GOT3 (cell line): ENCODE measurements at regions not wholly inside any gene's neighbourhood (a gene's known extent, or its start where the extent isn't known, plus 50 kb on each side); places are given as distances from the start of the nearest gene placed in this dataset.
"Not testable (repeated sequence)": the region's sequence is repeated elsewhere in the genome, so short reads cannot be mapped to it uniquely, and the experiment has no call there.

Source experiments
- DNase-seq: peaks from one replicate; lab custom pipeline; 2025; ENCODE audit warnings: mixed read lengths; lab: John Stamatoyannopoulos, UW

- no peak for DNase-seq
These were observed 1794.1 kb upstream of the LRRTM1 start for GRCh38 chr2:82098617-82099016.

- no peak for DNase-seq
These were observed 1785.0 kb upstream of the LRRTM1 start for GRCh38 chr2:82089518-82089917.

- DNase-seq: no peak
These were observed 1780.3 kb upstream of the LRRTM1 start for GRCh38 chr2:82084679-82085392.

GRCh38 chr2:82075875-82076274 lies 1771.3 kb upstream of the LRRTM1 start:
- DNase-seq: no peak

- no peak for DNase-seq
These were observed 1757.9 kb upstream of the LRRTM1 start for GRCh38 chr2:82062463-82062862.

- no peak for DNase-seq
These were observed 1751.3 kb upstream of the LRRTM1 start for GRCh38 chr2:82055846-82056245.

GRCh38 chr2:82043867-82044266 lies 1739.3 kb upstream of the LRRTM1 start:
- no peak for DNase-seq

- no peak for DNase-seq
These were observed 1723.5 kb upstream of the LRRTM1 start for GRCh38 chr2:82027921-82028615.

GRCh38 chr2:82023710-82024109 lies 1719.2 kb upstream of the LRRTM1 start:
- no peak for DNase-seq

GRCh38 chr2:82013641-82014040 lies 1709.1 kb upstream of the LRRTM1 start:
- DNase-seq: no peak

GRCh38 chr2:82007071-82007664 lies 1702.6 kb upstream of the LRRTM1 start:
- DNase-seq: no peak

- not testable (repeated sequence) for DNase-seq
These were observed 1701.3 kb upstream of the LRRTM1 start for GRCh38 chr2:82005889-82006288.

- no peak for DNase-seq
These were observed 1697.1 kb upstream of the LRRTM1 start for GRCh38 chr2:82001614-82002013.

GRCh38 chr2:82000606-82001005 lies 1696.1 kb upstream of the LRRTM1 start:
- no peak for DNase-seq

- no peak for DNase-seq
These were observed 1691.8 kb upstream of the LRRTM1 start for GRCh38 chr2:81996332-81996731.

GRCh38 chr2:81991282-81991681 lies 1686.7 kb upstream of the LRRTM1 start:
- no peak for DNase-seq

- no peak for DNase-seq
These were observed 1682.8 kb upstream of the LRRTM1 start for GRCh38 chr2:81987370-81987769.

GRCh38 chr2:81984969-81985637 lies 1680.6 kb upstream of the LRRTM1 start:
- no peak for DNase-seq

- no peak for DNase-seq
These were observed 1677.0 kb upstream of the LRRTM1 start for GRCh38 chr2:81981585-81981984.

GRCh38 chr2:81979086-81979485 lies 1674.5 kb upstream of the LRRTM1 start:
- no peak for DNase-seq

- no peak for DNase-seq
These were observed 1672.4 kb upstream of the LRRTM1 start for GRCh38 chr2:81976998-81977397.

GRCh38 chr2:81974216-81974615 lies 1669.7 kb upstream of the LRRTM1 start:
- no peak for DNase-seq

GRCh38 chr2:81942876-81943275 lies 1638.3 kb upstream of the LRRTM1 start:
- DNase-seq: no peak
